HepG2 (cell line): ENCODE measurements at regions not wholly inside any gene's neighbourhood (a gene's known extent, or its start where the extent isn't known, plus 50 kb on each side); places are given as distances from the start of the nearest gene placed in this dataset.

ENCODE experiments used
- ATAC-seq: fragments of 200-7000 bp; cut with Tn5 transposase; 3 replicates; pipeline ENCODE4 v1.9.1; 2020; ENCODE audit warnings: mild to moderate bottlenecking, moderate library complexity
- BruUV-seq: library from RNA; stranded (reverse); fragments of 400-500 nt; replicated peaks from 2 replicates; lab custom pipeline; 2021; lab: Mats Ljungman, UMichigan
- CTCF ChIA-PET: fragments of 300-600 bp; formaldehyde crosslinking; extraction: SDS; loops from one replicate; lab custom pipeline; 2021; ENCODE audit warnings: low total read pairs, inconsistent platforms, low intra/inter-chr PET ratio; lab: Yijun Ruan, JAX
- POLR2A ChIA-PET: fragments of 350-600 bp; sonication (Branson Sonifier 250); formaldehyde crosslinking; loops from one replicate; lab custom pipeline; 2020; ENCODE audit warnings: antibody characterized with exemption, inconsistent platforms; lab: Yijun Ruan, JAX
- DNase-seq: peaks from one replicate; pipeline ENCODE4 v3.0.0-alpha.2; 2015; ENCODE audit warnings: low spot score
- FAIRE-seq: peaks from 3 replicates; lab custom pipeline; 2011; peaks lifted over from hg19 to GRCh38; lab: Jason Lieb, UNC
- H2AFZ ChIP-seq: one replicate; pipeline ENCODE4 v1.6.1; 2011; ENCODE audit warnings: low read length, inconsistent platforms
- H3K27ac ChIP-seq: fragments of 300-600 bp; 3 replicates; pipeline ENCODE4 v1.8.0; 2011; ENCODE audit warnings: mixed run types, mild to moderate bottlenecking, mixed read lengths, low read length, inconsistent platforms; ENCODE audit not compliant: insufficient read depth; ENCODE audit errors: extremely low read length
- H3K27me3 ChIP-seq, 2 experiments: fragments of 200-600 bp in 1 of 2; 2 replicates in 1 of 2; 3 replicates in 1 of 2; pipeline versions ENCODE4 v1.6.0 to v1.8.0; 2011; ENCODE audit warnings: low read length in 2 of 2, mild to moderate bottlenecking in 2 of 2, moderate library complexity in 2 of 2, inconsistent platforms in 1 of 2; ENCODE audit not compliant: insufficient read depth in 2 of 2, control insufficient read depth in 1 of 2
- H3K36me3 ChIP-seq, 2 experiments: fragments of 200-600 bp in 1 of 2; replicated peaks in 1 of 2; 2 replicates in 1 of 2; 3 replicates in 1 of 2; pipeline versions ENCODE4 v1.5.1 to v1.8.0; 2011; ENCODE audit warnings: low read length in 2 of 2, inconsistent platforms in 1 of 2; ENCODE audit not compliant: insufficient read depth in 2 of 2, control insufficient read depth in 1 of 2
- H3K4me1 ChIP-seq: 2 replicates; pipeline ENCODE4 v1.5.1; 2012; ENCODE audit warnings: low read length, inconsistent platforms; ENCODE audit not compliant: insufficient read depth
- H3K4me2 ChIP-seq: 2 replicates; pipeline ENCODE4 v1.6.0; 2011; ENCODE audit warnings: low read depth, low read length, inconsistent platforms
- H3K4me3 ChIP-seq, 3 experiments: fragments of 200-600 bp in 1 of 3; sonication (generic), shearing (Covaris generic) in 1 of 3; replicated peaks in 1 of 3; 2 replicates each; pipeline ENCODE4 v1.5.1; 2011 to 2016; ENCODE audit warnings: low read length in 3 of 3, inconsistent platforms in 2 of 3, low read depth in 2 of 3, mild to moderate bottlenecking in 2 of 3, control low read depth in 1 of 3, mixed read lengths in 1 of 3; ENCODE audit not compliant: insufficient read depth in 1 of 3
- H3K79me2 ChIP-seq: one replicate; pipeline ENCODE4 v1.6.1; 2011; ENCODE audit warnings: low read length, inconsistent platforms; ENCODE audit not compliant: insufficient read depth
- H3K9ac ChIP-seq: 2 replicates; pipeline ENCODE4 v1.6.0; 2011; ENCODE audit warnings: mild to moderate bottlenecking, low read depth, low read length, inconsistent platforms; ENCODE audit not compliant: insufficient read depth
- H3K9me3 ChIP-seq: 2 replicates; pipeline ENCODE4 v1.5.1; 2012; ENCODE audit warnings: mild to moderate bottlenecking, low read length
- H4K20me1 ChIP-seq: 2 replicates; pipeline ENCODE4 v1.6.0; 2011; ENCODE audit warnings: inconsistent platforms, mild to moderate bottlenecking, low read length, moderate library complexity; ENCODE audit not compliant: insufficient read depth
- ARID5B ChIP-seq: IDR thresholded peaks from 2 replicates; pipeline ENCODE4 v1.4.0; 2020; ENCODE audit warnings: mild to moderate bottlenecking, missing genetic modification reagents
- PLRG1 ChIP-seq: fragments of 450-650 bp; conservative IDR thresholded peaks from 2 replicates; pipeline ENCODE4 v1.6.1; 2016
- RFX3 ChIP-seq: IDR thresholded peaks from 2 replicates; pipeline ENCODE4 v1.6.1; 2016; ENCODE audit warnings: missing biosample characterization, missing genetic modification reagents
- ZMYM2 ChIP-seq: sonication (generic); formaldehyde crosslinking; IDR thresholded peaks from 2 replicates; pipeline ENCODE4 v1.8.0; 2022; ENCODE audit warnings: mild to moderate bottlenecking, missing genetic modification reagents
- ZNF572 ChIP-seq: sonication (generic); formaldehyde crosslinking; IDR thresholded peaks from 2 replicates; pipeline ENCODE4 v1.5.1; 2020; ENCODE audit warnings: mild to moderate bottlenecking, missing genetic modification reagents
- ZXDC ChIP-seq: sonication (generic); formaldehyde crosslinking; IDR thresholded peaks from 2 replicates; pipeline ENCODE4 v1.5.0; 2020; ENCODE audit warnings: mild to moderate bottlenecking, missing genetic modification reagents
- WGBS: methylation state at CpG from one replicate; pipeline ENCODE4 v1.1.6; 2017; ENCODE audit warnings: low lambda C conversion rate; 5-methylcytosine and 5-hydroxymethylcytosine counted together
- in situ Hi-C: cut with HindIII; loops from 2 replicates; pipeline ENCODE4 v1.10.0; 2017; ENCODE audit warnings: low pct_unique_long_range_greater_than_20kb; ENCODE audit not compliant: extremely low pct_ligation_motif_present
- intact Hi-C: fragments of 100-400 bp; cut with micrococcal nuclease; formaldehyde crosslinking; loops from one replicate; pipeline ENCODE4 v1.10.0; 2022; ENCODE audit not compliant: unreplicated experiment
- TF ChIP-seq, protein P1 (sequence below): sonication (generic); formaldehyde crosslinking; IDR thresholded peaks from 2 replicates; pipeline ENCODE4 v1.5.1; 2020; ENCODE audit warnings: missing genetic modification reagents, mild to moderate bottlenecking, borderline replicate concordance

- Histone ChIP-seq H3K9me3 (no peaks in the 10 kb centered on the region), H3K4me2 (no peak overlapping the region), H2AFZ (no peak overlapping the region), H3K9ac (no peak overlapping the region), H3K79me2 (no peaks in the 10 kb centered on the region), H4K20me1 (no peaks in the 10 kb centered on the region), H3K4me1 (no peaks in the 10 kb centered on the region), H3K27ac (no peak overlapping the region), H3K27me3 (peaks cover 3 to 12% of the 10 kb centered on the region in 2 experiments; a peak in 3 of 5 replicates), H3K36me3 (no peaks in the 10 kb centered on the region), H3K4me3 (no peak overlapping the region)
- ATAC-seq (no peak), FAIRE-seq (no peak), DNase-seq (no peak)
- no TSS peak for BruUV-seq
- ChIA-PET CTCF (no interaction called here), POLR2A (no interaction called here)
- intact Hi-C loops (no loop called here), in situ Hi-C loops (no loop called here)
- TF ChIP-seq PLRG1, result no peak
- TF ChIP-seq ZNF572 (CRISPR knock-in tag), result no peak
- TF ChIP-seq, protein P1, sequence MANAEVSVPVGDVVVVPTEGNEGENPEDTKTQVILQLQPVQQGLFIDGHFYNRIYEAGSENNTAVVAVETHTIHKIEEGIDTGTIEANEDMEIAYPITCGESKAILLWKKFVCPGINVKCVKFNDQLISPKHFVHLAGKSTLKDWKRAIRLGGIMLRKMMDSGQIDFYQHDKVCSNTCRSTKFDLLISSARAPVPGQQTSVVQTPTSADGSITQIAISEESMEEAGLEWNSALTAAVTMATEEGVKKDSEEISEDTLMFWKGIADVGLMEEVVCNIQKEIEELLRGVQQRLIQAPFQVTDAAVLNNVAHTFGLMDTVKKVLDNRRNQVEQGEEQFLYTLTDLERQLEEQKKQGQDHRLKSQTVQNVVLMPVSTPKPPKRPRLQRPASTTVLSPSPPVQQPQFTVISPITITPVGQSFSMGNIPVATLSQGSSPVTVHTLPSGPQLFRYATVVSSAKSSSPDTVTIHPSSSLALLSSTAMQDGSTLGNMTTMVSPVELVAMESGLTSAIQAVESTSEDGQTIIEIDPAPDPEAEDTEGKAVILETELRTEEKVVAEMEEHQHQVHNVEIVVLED (CRISPR knock-in tag), result no peak
- TF ChIP-seq ARID5B (CRISPR knock-in tag), result no peak
- TF ChIP-seq ZXDC (CRISPR knock-in tag), result no peak
- TF ChIP-seq ZMYM2 (CRISPR knock-in tag), result no peak
- no peak for TF ChIP-seq RFX3 (CRISPR knock-in tag)
- WGBS, result 19% methylated on average over 6 of the region's 6 CpGs
Observed at GRCh38 chr11:19652623-19653375, 59.8 kb upstream of the NAV2 start.
